GM12865 (cell line): ENCODE measurements at regions not wholly inside any gene's neighbourhood (a gene's known extent, or its start where the extent isn't known, plus 50 kb on each side); places are given as distances from the start of the nearest gene placed in this dataset.

Source experiments
- DNase-seq: peaks from one replicate; pipeline ENCODE4 v3.0.0; 2010; ENCODE audit warnings: low read depth
- H3K4me3 ChIP-seq: 2 replicates; pipeline ENCODE4 v1.5.1; 2011; ENCODE audit warnings: mild to moderate bottlenecking, low read depth, low read length, control low read depth
- TF ChIP-seq, protein P1 (sequence below): IDR thresholded peaks from 2 replicates; pipeline ENCODE4 v1.5.1; 2011; ENCODE audit warnings: low read length, control low read depth, low read depth, inconsistent platforms; ENCODE audit not compliant: insufficient read depth; ENCODE audit errors: missing control alignments

GRCh38 chr7:156537006-156537405, 103.6 kb upstream of the RNF32 start:
- H3K4me3 ChIP-seq, result no peak overlapping the region
- TF ChIP-seq, protein P1, sequence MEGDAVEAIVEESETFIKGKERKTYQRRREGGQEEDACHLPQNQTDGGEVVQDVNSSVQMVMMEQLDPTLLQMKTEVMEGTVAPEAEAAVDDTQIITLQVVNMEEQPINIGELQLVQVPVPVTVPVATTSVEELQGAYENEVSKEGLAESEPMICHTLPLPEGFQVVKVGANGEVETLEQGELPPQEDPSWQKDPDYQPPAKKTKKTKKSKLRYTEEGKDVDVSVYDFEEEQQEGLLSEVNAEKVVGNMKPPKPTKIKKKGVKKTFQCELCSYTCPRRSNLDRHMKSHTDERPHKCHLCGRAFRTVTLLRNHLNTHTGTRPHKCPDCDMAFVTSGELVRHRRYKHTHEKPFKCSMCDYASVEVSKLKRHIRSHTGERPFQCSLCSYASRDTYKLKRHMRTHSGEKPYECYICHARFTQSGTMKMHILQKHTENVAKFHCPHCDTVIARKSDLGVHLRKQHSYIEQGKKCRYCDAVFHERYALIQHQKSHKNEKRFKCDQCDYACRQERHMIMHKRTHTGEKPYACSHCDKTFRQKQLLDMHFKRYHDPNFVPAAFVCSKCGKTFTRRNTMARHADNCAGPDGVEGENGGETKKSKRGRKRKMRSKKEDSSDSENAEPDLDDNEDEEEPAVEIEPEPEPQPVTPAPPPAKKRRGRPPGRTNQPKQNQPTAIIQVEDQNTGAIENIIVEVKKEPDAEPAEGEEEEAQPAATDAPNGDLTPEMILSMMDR, result no peak
- DNase-seq, result no peak

DNA sequence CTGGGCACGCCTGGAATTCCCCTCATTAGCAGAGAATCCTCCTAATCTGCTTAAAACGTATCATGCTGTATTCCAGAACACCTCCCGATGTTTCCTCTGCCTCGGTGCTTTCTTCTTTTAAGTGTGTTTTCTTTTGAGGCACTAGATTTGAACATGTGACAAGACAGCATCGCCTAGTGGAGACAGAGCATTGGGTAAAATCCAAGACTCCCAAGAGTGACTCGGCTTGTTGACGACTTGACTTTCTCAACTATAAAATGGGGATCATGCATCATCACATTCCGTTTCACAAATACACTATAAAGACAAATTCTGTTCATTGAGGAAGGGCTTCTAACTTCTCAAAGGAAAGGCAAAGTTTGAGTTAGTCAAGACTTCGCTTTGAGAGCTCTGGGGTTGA, 105.6 kb upstream of the RNF32 start:
- TF ChIP-seq, protein P1, result no peak
- no peak overlapping the region for H3K4me3 ChIP-seq
- no peak for DNase-seq

DNA sequence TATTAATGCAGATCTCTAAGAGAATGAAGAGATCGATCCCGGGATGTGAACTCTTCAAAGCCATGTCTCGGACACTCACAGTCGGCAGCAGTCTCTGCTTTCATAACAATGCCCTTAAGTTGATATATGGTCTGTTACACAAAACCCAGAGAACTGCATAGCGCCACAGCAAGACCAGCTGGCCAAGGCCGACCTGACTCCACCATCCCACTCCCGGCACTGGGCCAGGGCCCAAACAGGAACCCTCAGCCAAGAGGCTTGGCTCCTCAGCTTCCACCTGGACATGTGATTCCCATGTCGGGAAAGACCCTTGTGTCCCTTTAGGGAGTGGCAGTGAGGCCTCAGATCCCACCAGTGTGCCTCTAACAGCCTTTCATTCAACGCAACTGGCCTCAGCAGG, 106.6 kb upstream of the RNF32 start:
- no peak overlapping the region for H3K4me3 ChIP-seq
- DNase-seq, result no peak
- TF ChIP-seq, protein P1, result no peak

DNA sequence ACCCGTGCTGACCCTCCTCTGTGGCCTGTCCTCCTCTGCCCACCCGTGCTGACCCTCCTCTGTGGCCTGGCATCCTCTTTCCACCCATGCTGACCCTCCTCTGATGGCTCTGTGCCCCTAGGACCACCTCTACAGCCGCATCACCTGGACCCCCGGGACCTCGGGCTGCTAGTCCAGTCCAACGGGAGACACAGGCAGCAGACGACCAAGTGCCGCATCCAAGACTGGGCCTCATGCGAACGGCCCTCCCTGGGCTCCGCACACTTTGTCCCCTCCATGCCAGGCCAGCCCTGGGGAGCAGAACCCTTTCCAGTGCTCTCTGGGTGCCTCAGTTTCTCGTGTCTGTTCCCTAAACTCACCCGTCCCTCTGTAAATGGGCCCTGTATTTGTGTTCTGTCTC, 107.2 kb upstream of the RNF32 start:
- no peak overlapping the region for H3K4me3 ChIP-seq
- no peak for DNase-seq
- TF ChIP-seq, protein P1, result no peak

DNA sequence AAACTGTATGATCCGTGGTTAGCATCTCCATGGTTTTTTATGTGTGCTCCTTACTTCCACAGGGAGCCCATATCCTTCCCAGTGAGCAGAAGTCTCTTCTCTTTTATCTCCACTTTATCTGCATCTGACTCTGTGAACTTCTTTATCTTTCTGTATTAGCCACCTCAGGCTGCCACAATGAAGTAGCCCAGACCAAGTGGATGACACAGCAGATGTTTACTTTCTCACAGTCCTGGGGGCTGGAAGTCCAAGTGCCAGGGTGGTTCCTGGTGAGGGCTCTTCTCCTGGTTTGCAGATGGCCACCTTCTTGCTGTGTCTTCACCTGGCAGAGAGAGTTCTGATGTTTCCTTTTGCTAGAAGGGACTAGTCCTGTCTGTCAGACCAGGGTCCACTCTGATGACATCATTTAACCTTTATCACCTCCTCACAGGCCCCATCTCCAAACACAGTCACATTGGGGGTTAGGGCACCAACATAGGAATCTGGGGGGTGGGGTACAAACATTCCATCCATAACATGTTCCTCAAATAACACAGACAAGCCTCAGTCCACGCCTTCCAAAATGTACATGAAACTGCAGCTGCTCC, 108.5 kb upstream of the RNF32 start:
- no peak for DNase-seq

DNA sequence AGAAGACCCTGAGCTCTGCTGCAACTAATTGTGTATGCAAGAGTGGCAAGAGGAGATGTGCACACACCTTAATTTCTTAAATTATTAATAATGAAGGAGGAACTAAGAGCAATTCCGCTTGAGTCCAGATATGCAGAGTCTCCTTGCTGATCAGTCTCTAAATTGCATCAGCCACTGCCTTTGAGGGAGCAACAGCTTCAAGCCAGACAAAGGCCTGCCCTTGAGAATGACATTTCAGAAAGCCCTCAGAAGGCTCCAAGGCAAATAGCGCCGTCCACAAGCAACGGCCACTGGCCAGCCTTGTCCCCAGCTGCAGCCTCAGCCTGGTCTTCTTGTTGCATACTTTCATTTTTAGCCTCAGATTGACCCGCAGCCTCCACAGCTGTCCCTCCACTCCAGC, 110.6 kb upstream of the RNF32 start:
- H3K4me3 ChIP-seq, result no peak overlapping the region
- TF ChIP-seq, protein P1, result no peak
- DNase-seq, result no peak

More for the DNA sequence above, 108.5 kb upstream of the RNF32 start:
- H3K4me3 ChIP-seq, result no peak overlapping the region
- TF ChIP-seq, protein P1, result no peak

DNA sequence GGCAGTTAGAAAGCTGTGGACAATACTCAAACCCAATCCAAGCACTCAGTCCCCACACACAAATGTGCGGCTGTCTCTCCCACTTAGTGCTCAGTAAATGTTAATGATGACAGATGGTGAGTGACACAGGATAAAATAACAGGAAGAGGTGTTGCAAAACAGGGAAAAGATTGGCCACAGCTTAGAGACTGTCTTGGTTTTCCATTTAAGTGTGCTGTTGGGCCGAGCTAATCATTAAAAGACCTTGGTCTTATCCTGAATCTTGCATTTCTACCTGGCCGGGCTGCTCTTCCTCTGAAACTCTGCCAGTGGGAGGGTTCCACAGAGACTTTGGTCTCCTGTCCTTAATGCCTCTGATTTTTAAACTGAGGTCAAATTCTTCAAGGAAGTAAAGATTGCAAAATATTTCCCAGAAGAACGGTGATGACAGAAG, 113.1 kb upstream of the RNF32 start:
- no peak for DNase-seq
- H3K4me3 ChIP-seq, result no peak overlapping the region
- TF ChIP-seq, protein P1, result no peak
